ENCODE measurements at regions not wholly inside any gene's neighbourhood (a gene's known extent, or its start where the extent isn't known, plus 50 kb on each side); places are given as distances from the start of the nearest gene placed in this dataset.

GRCh38 chr21:29396951-29397455, 98.3 kb downstream of the BACH1 start:
- 0 out of 2 replicates have a peak, but pooled peaks cover 4% of the 10 kb centered on the region for H3K9me2 ChIP-seq (ENCODE audit: insufficient read depth)
- H4K20me1 ChIP-seq (ENCODE audit: insufficient read depth) = no peaks in the 10 kb centered on the region
- H3K4me2 ChIP-seq (ENCODE audit: unreplicated experiment) = no peak overlapping the region
- no peaks in the 10 kb centered on the region for H3K79me2 ChIP-seq (ENCODE audit: insufficient read depth)
- in situ Hi-C loops (cut with MboI) = no loop called here
- H3K9me3 ChIP-seq (ENCODE audit: low read depth) = no peaks in the 10 kb centered on the region
- no peaks in the 10 kb centered on the region for H3K27me3 ChIP-seq (replicated peaks; ENCODE audit: insufficient read depth)
- no peak overlapping the region for H3K27ac ChIP-seq
- no peak overlapping the region for H3K9ac ChIP-seq
- no peak overlapping the region for H2AFZ ChIP-seq
- H3K36me3 ChIP-seq (ENCODE audit: low read depth) = 0 out of 2 replicates have a peak, but pooled peaks cover 4% of the 10 kb centered on the region
- no peak overlapping the region for H3K4me3 ChIP-seq
- no peaks in the 10 kb centered on the region for H3K4me1 ChIP-seq (ENCODE audit: insufficient read depth)
- TF ChIP-seq EZH2phosphoT487 (IDR thresholded peaks at IDR 0.05; ENCODE audit: insufficient read depth, low read depth) (no peak), EZH2 (IDR thresholded peaks at IDR 0.05; ENCODE audit: insufficient read depth, poor library complexity, severe bottlenecking) (no peak)
- H3F3A ChIP-seq (ENCODE audit: insufficient read depth) = no peaks in the 10 kb centered on the region
- no peak for DNase-seq
- 96 to 99% methylated on average over 3 of the region's 3 CpGs for WGBS, 2 experiments (ENCODE audit: low coverage in 1 of 2, low lambda C conversion rate in 2 of 2, missing lambda C conversion rate in 2 of 2)

- H3F3A ChIP-seq (ENCODE audit: insufficient read depth) = no peaks in the 10 kb centered on the region
- H3K36me3 ChIP-seq (ENCODE audit: low read depth) = 0 out of 2 replicates have a peak, but pooled peaks cover 4% of the 10 kb centered on the region
- H3K9ac ChIP-seq = no peak overlapping the region
- H4K20me1 ChIP-seq (ENCODE audit: insufficient read depth) = no peaks in the 10 kb centered on the region
- H2AFZ ChIP-seq = no peak overlapping the region
- TF ChIP-seq EZH2phosphoT487 (IDR thresholded peaks at IDR 0.05; ENCODE audit: insufficient read depth, low read depth) (no peak), EZH2 (IDR thresholded peaks at IDR 0.05; ENCODE audit: insufficient read depth, poor library complexity, severe bottlenecking) (no peak)
- in situ Hi-C loops (cut with MboI) = no loop called here
- H3K27me3 ChIP-seq (replicated peaks; ENCODE audit: insufficient read depth) = no peaks in the 10 kb centered on the region
- no peak for DNase-seq
- H3K9me2 ChIP-seq (ENCODE audit: insufficient read depth) = no peaks in the 10 kb centered on the region
- no peak overlapping the region for H3K27ac ChIP-seq
- no peaks in the 10 kb centered on the region for H3K4me1 ChIP-seq (ENCODE audit: insufficient read depth)
- no peaks in the 10 kb centered on the region for H3K79me2 ChIP-seq (ENCODE audit: insufficient read depth)
- H3K9me3 ChIP-seq (ENCODE audit: low read depth) = no peaks in the 10 kb centered on the region
- no peak overlapping the region for H3K4me3 ChIP-seq
- no peak overlapping the region for H3K4me2 ChIP-seq (ENCODE audit: unreplicated experiment)
Observed at GRCh38 chr21:29403301-29403700, 104.6 kb downstream of the BACH1 start.

- no peaks in the 10 kb centered on the region for H4K20me1 ChIP-seq (ENCODE audit: insufficient read depth)
- H3K27me3 ChIP-seq (replicated peaks; ENCODE audit: insufficient read depth) = no peaks in the 10 kb centered on the region
- no peaks in the 10 kb centered on the region for H3F3A ChIP-seq (ENCODE audit: insufficient read depth)
- H3K4me1 ChIP-seq (ENCODE audit: insufficient read depth) = no peaks in the 10 kb centered on the region
- no peak overlapping the region for H3K4me3 ChIP-seq
- H3K9me3 ChIP-seq (ENCODE audit: low read depth) = no peaks in the 10 kb centered on the region
- no peak overlapping the region for H3K4me2 ChIP-seq (ENCODE audit: unreplicated experiment)
- no peak for DNase-seq
- no peaks in the 10 kb centered on the region for H3K9me2 ChIP-seq (ENCODE audit: insufficient read depth)
- TF ChIP-seq EZH2phosphoT487 (IDR thresholded peaks at IDR 0.05; ENCODE audit: insufficient read depth, low read depth) (no peak), EZH2 (IDR thresholded peaks at IDR 0.05; ENCODE audit: insufficient read depth, poor library complexity, severe bottlenecking) (no peak)
- no peaks in the 10 kb centered on the region for H3K79me2 ChIP-seq (ENCODE audit: insufficient read depth)
- 0 out of 2 replicates have a peak, but pooled peaks cover 4% of the 10 kb centered on the region for H3K36me3 ChIP-seq (ENCODE audit: low read depth)
- no peak overlapping the region for H3K9ac ChIP-seq
- WGBS, 2 experiments (ENCODE audit: low coverage in 1 of 2, low lambda C conversion rate in 2 of 2, missing lambda C conversion rate in 2 of 2) = 95 to 98% methylated on average over 4 of the region's 4 CpGs
- no peak overlapping the region for H3K27ac ChIP-seq
- no peak overlapping the region for H2AFZ ChIP-seq
- in situ Hi-C loops (cut with MboI) = no loop called here
Observed at GRCh38 chr21:29403922-29404538, 105.3 kb downstream of the BACH1 start.

GRCh38 chr21:29405503-29406122, 106.9 kb downstream of the BACH1 start:
- H3K27me3 ChIP-seq (replicated peaks; ENCODE audit: insufficient read depth) = no peaks in the 10 kb centered on the region
- no peak overlapping the region for H3K4me3 ChIP-seq
- H3K4me1 ChIP-seq (ENCODE audit: insufficient read depth) = no peaks in the 10 kb centered on the region
- no peak overlapping the region for H3K27ac ChIP-seq
- 95 to 100% methylated on average over 2 of the region's 2 CpGs for WGBS, 2 experiments (ENCODE audit: low coverage in 1 of 2, low lambda C conversion rate in 2 of 2, missing lambda C conversion rate in 2 of 2)
- H3K36me3 ChIP-seq (ENCODE audit: low read depth) = no peaks in the 10 kb centered on the region
- no peak overlapping the region for H3K9ac ChIP-seq
- no peaks in the 10 kb centered on the region for H3K79me2 ChIP-seq (ENCODE audit: insufficient read depth)
- no peak for DNase-seq
- H4K20me1 ChIP-seq (ENCODE audit: insufficient read depth) = no peaks in the 10 kb centered on the region
- H3K9me2 ChIP-seq (ENCODE audit: insufficient read depth) = no peaks in the 10 kb centered on the region
- no peaks in the 10 kb centered on the region for H3K9me3 ChIP-seq (ENCODE audit: low read depth)
- TF ChIP-seq EZH2phosphoT487 (IDR thresholded peaks at IDR 0.05; ENCODE audit: insufficient read depth, low read depth) (no peak), EZH2 (IDR thresholded peaks at IDR 0.05; ENCODE audit: insufficient read depth, poor library complexity, severe bottlenecking) (no peak)
- H3K4me2 ChIP-seq (ENCODE audit: unreplicated experiment) = no peak overlapping the region
- H3F3A ChIP-seq (ENCODE audit: insufficient read depth) = no peaks in the 10 kb centered on the region
- no peak overlapping the region for H2AFZ ChIP-seq
- in situ Hi-C loops (cut with MboI) = no loop called here

All from GM23248 (cell line).